HG03469 (cell line): ENCODE measurements at regions not wholly inside any gene's neighbourhood (a gene's known extent, or its start where the extent isn't known, plus 50 kb on each side); places are given as distances from the start of the nearest gene placed in this dataset.

ENCODE experiments used
- ATAC-seq: cut with Tn5 transposase; IDR thresholded peaks from one replicate; pipeline ENCODE4 v1.9.1; 2021; ENCODE audit warnings: mild to moderate bottlenecking, moderate library complexity, moderate number of reproducible peaks; ENCODE audit not compliant: unreplicated experiment

GRCh38 chr12:4056910-4057845 is 184.0 kb upstream of the PARP11 start:
- ATAC-seq = no peak

- ATAC-seq = no peak
These were observed 181.4 kb upstream of the PARP11 start for GRCh38 chr12:4054630-4055029.

- no peak for ATAC-seq
These were observed 179.5 kb upstream of the PARP11 start for GRCh38 chr12:4052691-4053090.

- ATAC-seq = no peak
These were observed 178.4 kb upstream of the PARP11 start for GRCh38 chr12:4051596-4051995.

GRCh38 chr12:4050340-4050739 is 177.1 kb upstream of the PARP11 start:
- no peak for ATAC-seq

- ATAC-seq = no peak
These were observed 176.3 kb upstream of the PARP11 start for GRCh38 chr12:4049298-4050080.

- no peak for ATAC-seq
These were observed 174.2 kb upstream of the PARP11 start for GRCh38 chr12:4047421-4047820.

- no peak for ATAC-seq
These were observed 173.3 kb upstream of the PARP11 start for GRCh38 chr12:4046495-4046840.

GRCh38 chr12:4045786-4046494 is 172.7 kb upstream of the PARP11 start:
- ATAC-seq = no peak

GRCh38 chr12:4044736-4045730 is 171.8 kb upstream of the PARP11 start:
- no peak for ATAC-seq

GRCh38 chr12:4044101-4044500 is 170.9 kb upstream of the PARP11 start:
- ATAC-seq = no peak

GRCh38 chr12:4041187-4041885 is 168.1 kb upstream of the PARP11 start:
- ATAC-seq = no peak

GRCh38 chr12:4039931-4040330 is 166.7 kb upstream of the PARP11 start:
- no peak for ATAC-seq

- ATAC-seq = no peak
These were observed 164.6 kb upstream of the PARP11 start for GRCh38 chr12:4037747-4038312.

GRCh38 chr12:4036671-4037271 is 163.6 kb upstream of the PARP11 start:
- no peak for ATAC-seq

- ATAC-seq = no peak
These were observed 161.7 kb upstream of the PARP11 start for GRCh38 chr12:4034921-4035320.

- ATAC-seq = no peak
These were observed 159.9 kb upstream of the PARP11 start for GRCh38 chr12:4032924-4033615.

- ATAC-seq = no peak
These were observed 158.6 kb upstream of the PARP11 start for GRCh38 chr12:4031703-4032291.
